ENCODE measurements at regions not wholly inside any gene's neighbourhood (a gene's known extent, or its start where the extent isn't known, plus 50 kb on each side); places are given as distances from the start of the nearest gene placed in this dataset.

- TF ChIP-seq FOXM1 (IDR thresholded peaks at IDR 0.05; ENCODE audit: borderline replicate concordance, low read depth) (no peak), YY1 (IDR thresholded peaks at IDR 0.05; ENCODE audit: low read depth) (no peak), EP300 (IDR thresholded peaks at IDR 0.05; ENCODE audit: borderline replicate concordance) (no peak), MAX (IDR thresholded peaks at IDR 0.05) (no peak), TAF1 (IDR thresholded peaks at IDR 0.05; ENCODE audit: low read depth) (no peak), RAD21 (IDR thresholded peaks at IDR 0.05; ENCODE audit: low read depth) (no peak; the same call in 1 of the 2 replicates), EGR1 (IDR thresholded peaks at IDR 0.05) (no peak), USF1 (IDR thresholded peaks at IDR 0.05) (no peak), CEBPB (IDR thresholded peaks at IDR 0.05) (no peak), ZBTB7A (IDR thresholded peaks at IDR 0.05; ENCODE audit: low read depth) (no peak), TEAD4 (IDR thresholded peaks at IDR 0.05) (no peak), CREB1 (IDR thresholded peaks at IDR 0.05; ENCODE audit: low read depth) (no peak), TCF12 (IDR thresholded peaks at IDR 0.05; ENCODE audit: low read depth) (no peak)
- TF ChIP-seq, protein P1, sequence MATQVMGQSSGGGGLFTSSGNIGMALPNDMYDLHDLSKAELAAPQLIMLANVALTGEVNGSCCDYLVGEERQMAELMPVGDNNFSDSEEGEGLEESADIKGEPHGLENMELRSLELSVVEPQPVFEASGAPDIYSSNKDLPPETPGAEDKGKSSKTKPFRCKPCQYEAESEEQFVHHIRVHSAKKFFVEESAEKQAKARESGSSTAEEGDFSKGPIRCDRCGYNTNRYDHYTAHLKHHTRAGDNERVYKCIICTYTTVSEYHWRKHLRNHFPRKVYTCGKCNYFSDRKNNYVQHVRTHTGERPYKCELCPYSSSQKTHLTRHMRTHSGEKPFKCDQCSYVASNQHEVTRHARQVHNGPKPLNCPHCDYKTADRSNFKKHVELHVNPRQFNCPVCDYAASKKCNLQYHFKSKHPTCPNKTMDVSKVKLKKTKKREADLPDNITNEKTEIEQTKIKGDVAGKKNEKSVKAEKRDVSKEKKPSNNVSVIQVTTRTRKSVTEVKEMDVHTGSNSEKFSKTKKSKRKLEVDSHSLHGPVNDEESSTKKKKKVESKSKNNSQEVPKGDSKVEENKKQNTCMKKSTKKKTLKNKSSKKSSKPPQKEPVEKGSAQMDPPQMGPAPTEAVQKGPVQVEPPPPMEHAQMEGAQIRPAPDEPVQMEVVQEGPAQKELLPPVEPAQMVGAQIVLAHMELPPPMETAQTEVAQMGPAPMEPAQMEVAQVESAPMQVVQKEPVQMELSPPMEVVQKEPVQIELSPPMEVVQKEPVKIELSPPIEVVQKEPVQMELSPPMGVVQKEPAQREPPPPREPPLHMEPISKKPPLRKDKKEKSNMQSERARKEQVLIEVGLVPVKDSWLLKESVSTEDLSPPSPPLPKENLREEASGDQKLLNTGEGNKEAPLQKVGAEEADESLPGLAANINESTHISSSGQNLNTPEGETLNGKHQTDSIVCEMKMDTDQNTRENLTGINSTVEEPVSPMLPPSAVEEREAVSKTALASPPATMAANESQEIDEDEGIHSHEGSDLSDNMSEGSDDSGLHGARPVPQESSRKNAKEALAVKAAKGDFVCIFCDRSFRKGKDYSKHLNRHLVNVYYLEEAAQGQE (IDR thresholded peaks at IDR 0.05; ENCODE audit: low read depth) = no peak
Observed at GRCh38 chr6:71444222-71444621, 155.6 kb downstream of the OGFRL1 start.

All from Ishikawa (cell line).